NCI-H1417 (cell line): ENCODE measurements at regions not wholly inside any gene's neighbourhood (a gene's known extent, or its start where the extent isn't known, plus 50 kb on each side); places are given as distances from the start of the nearest gene placed in this dataset.
"Not testable (repeated sequence)": the region's sequence is repeated elsewhere in the genome, so short reads cannot be mapped to it uniquely, and the experiment has no call there.

ENCODE experiments used
- DNase-seq, 3 experiments: peaks; one replicate each; lab custom pipeline; 2025; lab: John Stamatoyannopoulos, UW

DNA sequence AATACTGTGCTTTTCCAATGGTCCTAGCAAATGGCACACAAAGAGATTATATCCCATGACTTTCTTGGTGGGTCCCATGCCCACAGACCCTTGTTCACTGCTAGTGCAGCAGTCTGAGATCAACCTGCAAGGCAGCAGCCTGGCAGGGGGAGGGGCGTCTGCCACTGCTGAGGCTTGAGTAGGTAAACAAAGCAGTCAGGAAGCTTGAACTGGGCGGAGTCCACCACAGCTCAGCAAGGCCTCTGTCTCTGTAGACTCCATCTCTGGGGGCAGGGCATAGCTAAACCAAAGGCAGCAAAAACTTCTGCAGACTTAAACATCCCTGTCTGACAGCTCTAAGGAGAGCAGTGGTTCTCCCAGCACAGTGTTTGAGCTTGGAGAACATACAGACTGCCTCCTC is 82.9 kb downstream of the ZNF737 start:
- DNase-seq, result peak in 1 of 3 experiments; percentile 20

DNA sequence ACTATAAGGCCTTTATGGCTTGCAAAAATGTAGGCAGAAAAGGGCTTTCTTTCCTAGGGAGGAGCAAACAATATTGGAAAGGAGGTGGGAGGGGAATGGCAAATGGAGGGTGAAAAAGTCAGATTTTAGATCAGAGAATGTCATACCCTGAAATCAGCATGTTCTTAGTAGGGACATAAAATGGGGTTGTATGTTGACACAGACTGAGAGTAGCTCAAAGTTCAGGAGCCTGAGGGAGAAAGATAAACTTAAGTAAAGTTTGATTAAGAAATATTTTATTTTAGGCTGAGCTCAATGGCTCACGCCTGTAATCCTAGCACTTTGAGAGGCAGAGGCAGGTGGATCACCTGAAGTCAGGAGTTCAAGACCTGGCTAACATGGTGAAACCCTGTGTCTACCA is 83.8 kb downstream of the ZNF737 start:
- DNase-seq, result no peak

DNA sequence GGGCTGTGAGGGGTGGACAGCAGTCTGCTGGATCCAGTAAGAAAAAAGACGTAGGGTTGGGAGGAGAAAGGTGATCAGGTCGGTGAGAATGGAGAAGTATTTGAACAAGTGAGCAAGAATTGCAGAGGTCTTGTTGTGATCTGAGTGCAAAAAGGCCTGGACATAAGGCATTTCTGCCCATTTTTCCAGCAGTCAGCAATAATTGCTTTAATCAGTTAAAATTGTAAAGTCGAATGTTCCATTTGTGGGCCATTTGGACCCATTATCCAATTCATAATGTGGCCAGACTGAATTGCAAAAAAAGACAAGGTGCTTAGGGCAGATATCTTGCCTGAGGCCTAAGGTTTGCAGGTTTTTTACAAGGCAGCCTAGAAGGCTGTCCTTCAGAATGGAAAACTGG is 86.1 kb downstream of the ZNF737 start:
- no peak for DNase-seq

DNA sequence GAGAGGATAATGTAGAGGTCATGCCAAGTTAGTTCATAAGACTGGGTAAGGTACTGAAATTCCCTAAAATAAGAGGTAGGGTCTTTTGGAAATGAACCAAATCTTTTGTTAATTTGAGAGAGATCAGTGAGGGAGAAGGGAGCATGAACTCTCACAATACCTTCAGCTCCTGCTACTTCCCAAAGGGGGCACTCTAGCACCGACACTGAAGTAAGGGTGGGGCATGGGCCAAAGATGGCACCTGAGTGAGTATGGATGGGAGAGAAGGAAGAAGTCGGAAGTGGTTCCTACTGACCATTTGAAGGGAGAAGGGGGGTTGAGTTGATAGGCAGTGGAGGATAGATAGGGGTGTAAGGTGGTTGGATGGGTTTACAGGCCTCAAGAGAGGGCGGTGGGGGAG is 86.6 kb downstream of the ZNF737 start:
- no peak for DNase-seq

DNA sequence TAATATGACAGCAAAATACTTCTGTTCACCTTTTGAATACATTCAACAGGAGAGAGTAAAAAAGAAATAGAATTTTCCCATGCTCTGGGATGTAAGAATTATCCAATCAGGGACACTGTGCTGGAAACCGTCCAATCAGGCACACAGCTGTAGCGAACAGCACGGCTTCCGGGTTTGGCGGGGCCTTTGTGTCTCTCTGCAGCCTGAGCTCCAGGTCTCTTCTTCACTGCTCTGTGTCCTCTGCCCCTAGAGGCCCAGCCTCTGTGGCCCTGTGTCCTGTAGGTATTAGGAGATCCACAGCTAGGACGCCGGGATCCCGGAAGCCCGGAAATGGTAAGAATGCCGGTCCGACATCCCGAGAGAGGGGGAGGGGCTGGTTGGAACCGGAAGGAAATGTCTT is 92.7 kb downstream of the ZNF737 start:
- DNase-seq, result no peak

DNA sequence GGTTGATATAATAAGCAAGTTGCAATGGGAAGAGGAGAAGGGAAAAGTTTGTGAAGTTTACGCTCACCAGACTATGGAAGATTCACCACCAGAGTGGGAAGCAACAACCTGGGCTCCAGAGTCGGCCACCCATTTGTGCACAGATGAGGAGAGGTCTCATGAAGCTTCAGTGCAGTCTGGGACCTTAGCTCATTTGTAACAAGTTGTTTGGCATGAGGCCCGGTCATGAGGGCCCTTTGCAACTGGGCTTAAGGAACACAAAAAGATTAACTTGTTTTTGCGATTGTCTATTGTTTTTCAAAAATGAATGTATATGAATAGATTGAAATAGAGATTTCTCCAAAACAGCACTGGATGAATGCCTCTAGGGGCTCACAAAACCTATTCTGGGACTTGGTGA is 94.2 kb downstream of the ZNF737 start:
- DNase-seq, result no peak

DNA sequence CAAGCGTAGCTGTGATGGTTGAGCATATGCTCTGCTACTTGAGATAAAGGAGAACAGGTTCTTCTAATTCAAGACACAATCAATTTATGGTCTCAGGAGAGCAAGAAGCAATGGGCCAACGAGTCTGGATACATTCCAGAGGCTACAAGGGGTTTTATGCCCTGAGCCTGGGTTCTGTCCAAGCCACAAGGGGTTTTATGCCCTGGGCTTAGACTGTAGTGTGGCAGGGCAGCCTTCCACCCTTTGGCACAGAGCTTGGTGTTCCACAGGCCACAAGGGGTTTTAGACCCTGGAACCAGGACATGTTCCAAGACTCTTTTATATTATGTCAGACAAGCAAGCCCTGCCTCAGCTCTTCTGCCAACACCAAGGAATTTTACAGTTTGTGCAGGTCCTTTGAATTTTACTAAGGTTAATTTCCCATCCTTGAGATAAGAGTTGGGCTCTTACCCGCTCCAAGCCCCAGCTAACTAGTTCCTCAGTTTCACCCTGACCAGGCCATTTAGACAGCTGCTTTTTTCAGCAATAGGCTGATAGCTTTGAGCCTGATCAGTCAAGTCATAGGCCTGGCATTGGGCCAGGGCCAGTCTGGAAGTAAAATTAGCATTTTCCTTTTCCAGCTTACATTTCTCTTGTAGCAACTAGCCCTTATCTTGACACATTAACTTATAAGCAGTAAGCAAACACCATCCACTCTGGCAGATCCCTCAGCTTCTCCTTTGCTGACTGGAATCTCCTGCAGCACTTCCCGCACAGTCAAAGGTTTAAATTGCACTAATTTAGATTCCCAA is 95.0 kb downstream of the ZNF737 start:
- no peak for DNase-seq

DNA sequence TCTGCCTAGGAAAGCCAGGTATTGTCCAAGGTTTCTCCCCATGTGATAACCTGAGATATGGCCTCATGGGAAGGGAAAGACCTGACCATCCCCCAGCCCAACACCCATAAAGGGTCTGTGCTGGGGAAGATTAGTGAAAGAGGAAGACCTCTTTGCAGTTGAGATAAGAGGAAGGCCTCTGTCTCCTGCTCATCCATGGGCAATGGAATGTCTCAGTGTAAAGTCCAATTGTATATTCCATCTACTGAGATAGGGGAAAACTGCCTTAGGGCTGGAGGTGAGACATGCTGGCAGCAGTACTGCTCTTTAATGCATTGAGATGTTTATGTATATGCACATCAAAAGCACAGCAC is 99.0 kb downstream of the ZNF737 start:
- DNase-seq, result not testable (repeated sequence)

DNA sequence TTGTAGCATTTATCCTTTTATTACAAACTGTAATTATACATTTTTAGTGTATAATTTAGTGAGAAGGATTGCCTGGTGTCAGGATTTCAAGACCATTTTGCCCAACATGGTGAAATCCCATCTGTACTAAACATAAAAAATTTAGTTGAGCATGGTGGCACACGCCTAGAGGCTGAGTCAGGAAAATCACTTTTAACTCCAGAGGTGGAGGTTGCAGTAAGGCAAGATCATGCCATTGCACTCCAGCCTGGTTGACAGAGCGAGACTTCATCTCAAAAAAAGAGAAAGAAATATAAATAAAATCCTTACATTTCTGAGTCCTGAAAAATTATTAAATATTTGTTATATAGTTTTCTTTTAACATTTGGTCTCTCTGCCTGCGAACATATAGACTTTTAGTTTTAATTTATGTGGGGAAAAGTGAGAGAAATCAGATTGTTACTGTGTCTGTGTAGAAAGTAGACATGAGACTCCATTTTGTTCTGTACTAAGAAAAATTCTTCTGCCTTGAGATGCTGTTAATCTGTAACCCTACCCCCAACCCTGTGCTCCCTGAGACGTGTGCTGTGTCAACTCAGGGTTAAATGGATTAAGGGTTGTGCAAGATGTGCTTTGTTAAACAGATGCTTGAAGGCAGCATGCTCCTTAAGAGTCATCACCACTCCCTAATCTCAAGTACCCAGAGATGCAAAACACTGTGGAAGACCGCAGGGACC is 99.5 kb downstream of the ZNF737 start:
- DNase-seq, result peak in 1 of 3 experiments; percentile 5

DNA sequence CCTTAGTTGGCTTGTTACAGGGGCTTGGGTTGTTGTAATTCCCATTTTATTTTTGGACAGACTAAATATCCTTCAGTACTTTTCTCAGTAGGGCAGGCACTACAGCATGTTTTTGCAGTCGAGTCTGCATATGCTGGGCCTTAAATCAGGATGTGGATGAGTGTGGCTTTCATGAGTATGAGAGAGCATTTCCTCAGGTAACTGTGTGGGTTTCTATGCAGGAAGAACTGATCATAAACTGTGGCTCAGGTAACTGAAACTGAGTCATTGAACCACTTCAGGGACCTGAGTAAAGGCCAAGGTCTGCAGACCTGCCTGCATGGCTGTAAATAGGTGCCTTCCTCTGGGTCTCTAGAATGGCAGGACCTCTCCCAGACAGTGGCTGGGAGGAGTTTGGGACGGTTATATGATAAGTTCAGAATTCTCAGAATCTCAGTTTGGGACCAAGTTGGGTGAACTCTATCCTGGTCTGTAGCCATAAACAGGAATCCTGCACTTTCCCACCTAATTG is 112.1 kb downstream of the ZNF737 start:
- no peak for DNase-seq

DNA sequence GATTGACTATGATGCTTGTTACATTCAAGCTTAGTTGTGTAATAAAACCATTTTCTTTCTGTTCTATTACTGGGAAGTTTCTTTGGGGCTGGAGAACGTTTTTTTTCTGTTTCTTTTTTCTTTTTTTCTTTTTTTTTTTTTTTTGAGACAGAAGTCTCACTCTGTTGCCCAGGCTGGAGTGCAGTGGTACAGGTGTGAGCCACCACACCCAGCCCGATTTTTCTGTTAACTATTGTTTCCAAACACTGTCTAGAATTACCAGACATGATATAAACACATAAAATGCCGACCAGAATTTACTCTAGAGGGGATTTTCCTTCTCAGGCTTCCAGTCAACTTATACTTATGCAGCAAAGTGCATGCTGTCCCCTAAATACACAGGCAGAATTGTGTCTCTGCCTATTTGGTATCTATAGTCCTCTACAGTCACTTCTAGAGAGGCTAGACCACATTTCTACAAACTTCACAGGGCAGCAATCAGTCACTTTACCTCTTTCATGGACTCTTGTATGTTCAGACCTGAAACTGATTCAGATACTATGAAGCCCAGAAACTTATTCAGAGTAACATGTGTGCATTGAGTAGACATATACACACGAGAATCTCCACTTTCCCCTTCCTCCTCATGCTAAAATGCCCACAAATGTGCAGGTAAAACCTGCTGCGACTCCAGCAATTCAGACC is 121.2 kb downstream of the ZNF737 start:
- no peak for DNase-seq

DNA sequence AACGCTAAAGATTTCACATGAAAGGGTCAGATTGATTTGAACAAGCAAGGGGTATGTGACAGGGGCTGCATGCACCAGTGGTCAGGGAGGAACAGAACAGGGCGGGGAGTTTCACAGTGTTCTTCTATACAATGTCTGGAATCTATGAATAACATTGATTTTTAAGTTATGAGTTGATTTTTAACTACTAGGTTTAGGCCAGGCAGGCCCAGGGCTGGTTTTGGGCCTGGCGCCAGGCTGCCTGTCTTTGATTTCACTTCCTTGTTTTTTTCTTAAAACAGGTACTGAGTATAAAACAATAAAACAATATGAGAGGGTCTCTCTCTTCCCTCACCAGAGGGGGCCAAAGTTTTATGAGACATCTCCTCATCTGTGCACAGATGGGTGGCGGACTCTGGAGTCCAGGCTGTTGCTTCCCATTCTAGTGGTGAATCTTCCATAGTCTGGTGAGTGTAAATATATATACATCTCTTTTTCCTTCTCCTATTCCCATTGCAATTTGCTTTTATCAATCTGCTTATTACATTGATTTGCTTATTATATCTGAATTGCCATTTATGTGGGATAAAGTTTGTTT is 133.2 kb downstream of the ZNF737 start:
- not testable (repeated sequence) for DNase-seq

DNA sequence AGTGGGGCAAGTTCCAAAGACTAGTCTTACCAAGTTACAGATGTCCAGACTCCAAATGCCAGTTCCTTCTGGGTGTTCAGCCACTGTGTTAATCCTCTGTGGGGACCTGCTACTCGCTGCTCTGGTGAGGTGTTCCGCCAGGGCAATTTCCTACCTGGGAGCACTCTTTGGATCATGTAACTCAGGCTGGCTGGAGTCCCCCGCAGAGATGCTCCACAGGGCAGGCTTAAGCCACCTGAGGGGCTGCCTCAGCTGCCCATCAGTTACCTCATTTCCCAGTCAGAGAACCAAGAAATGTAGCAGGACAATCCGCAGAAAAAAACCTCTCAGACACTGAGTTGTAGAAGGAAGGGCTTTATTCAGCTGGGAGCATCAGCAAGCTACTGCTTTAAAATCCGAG is 133.8 kb downstream of the ZNF737 start:
- DNase-seq, result no peak

DNA sequence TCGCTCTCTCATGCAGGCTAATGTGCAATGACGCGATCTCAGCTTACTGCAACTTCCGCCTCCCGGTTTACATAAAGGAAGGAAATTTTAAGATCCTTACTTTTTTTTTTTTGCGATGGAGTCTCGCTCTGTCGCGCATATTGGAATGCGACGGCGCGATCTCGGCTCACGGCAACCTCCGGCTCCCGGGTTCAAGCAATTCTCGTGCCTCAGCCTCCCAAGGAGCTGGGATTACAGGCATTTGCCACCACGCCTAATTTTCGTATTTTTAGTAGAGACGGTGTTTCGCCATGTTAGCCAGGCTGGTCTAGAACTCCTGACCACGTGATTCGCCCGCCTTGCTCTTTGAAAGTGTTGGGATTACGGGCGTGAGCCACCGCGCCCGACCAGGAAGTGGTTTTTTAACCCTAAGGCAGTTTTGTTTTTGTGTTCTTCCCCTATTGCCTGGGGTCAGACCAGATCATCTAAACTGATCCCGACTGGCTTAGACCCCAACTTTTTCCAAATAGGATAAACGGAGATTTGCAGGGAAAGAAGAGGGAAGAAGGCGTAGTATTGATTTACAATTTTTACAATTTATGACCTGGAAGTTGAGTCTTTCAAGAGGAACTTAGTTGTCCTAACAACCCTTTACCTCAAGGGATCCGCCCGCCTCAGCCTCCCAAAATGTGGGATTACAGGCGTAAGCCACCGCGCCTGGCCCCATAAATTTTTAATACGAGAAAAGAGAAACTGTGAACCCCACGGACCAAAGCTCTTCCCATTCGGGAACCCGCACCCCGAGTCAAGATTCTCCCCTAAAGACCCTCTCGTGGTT is 142.0 kb downstream of the ZNF737 start:
- peak in 1 of 3 experiments; percentile 49 for DNase-seq

DNA sequence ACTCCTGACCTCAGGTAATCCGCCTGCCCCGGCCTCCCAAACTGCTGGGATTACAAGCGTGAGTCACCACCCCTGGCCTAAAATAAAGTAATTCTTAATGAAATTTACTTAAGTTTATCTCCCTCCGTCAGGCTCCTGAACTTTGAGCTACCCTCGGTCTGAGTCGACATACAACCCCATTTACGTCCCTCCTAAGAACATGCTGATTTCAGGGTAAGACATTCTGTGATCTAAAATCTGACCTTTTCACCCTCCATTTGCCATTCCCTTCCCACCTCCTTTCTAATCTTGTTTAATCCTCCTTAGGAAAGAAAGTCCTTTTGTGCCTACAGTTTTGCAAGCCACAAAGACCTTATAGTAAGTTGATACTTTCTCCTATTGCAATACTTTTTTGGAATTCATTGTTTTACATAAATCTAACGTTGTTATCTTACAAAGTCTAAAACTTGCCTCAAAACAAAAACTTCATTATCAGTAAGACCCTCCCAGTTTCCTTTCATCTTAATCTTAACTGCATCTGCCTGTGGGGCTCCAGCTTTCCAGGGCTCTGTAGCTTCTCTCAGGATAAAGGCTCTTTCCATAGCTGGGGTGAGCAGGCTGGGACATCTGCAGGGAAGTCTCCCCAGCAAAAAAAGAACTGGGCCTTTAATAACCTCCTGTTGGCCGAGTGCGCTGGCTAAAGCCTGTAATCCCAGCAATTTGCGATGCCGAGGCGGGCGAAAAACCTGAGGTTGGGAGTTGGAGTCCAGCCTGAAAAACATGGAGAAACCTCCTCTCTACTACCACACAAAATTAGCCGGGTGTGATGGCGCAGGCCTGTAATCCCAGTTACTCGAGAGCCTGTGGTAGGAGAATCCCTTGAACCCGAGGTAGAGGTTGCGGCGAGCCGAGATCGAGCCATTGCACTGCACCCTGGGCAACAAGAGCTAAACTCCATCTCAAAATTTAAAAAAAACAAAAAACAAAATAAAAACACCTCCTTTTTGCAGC is 143.1 kb downstream of the ZNF737 start:
- DNase-seq, result no peak

DNA sequence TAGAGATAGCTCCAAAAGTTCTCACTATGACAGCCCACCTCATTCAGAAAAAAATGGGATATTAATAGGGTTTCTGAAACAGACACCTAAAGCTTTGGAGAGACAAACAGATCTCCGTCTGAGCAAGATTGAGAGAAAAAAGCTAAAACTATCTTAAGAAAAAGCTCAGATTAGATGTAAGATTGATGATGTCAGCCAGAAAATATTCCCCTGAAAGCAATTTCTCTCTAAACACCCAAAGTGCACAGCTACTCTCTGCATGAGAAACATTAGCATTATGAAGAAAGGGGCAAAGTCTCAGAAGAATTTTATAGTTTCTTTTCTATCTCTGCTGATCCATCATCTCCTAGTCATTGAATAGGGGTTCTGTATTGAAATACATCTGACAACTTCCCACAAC is 148.9 kb downstream of the ZNF737 start:
- DNase-seq, result no peak

DNA sequence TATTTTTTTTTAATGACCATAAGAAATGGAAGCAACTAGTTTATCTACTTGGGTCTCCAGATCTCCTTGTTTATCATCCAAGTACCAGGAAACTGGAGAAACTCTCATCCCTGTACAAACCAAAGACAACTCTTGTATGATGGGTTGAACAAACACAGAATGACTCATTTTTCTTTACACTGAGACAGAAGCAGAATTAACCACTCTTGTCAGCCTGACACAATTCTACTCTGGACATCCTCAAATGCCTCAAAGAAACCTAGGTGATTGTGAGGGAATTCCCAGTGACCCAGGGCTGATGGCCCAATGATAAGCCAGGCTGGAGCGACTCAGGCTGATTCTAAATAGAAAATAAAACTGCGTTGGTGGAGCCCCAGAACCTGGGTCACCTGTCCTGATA is 151.5 kb downstream of the ZNF737 start:
- no peak for DNase-seq

DNA sequence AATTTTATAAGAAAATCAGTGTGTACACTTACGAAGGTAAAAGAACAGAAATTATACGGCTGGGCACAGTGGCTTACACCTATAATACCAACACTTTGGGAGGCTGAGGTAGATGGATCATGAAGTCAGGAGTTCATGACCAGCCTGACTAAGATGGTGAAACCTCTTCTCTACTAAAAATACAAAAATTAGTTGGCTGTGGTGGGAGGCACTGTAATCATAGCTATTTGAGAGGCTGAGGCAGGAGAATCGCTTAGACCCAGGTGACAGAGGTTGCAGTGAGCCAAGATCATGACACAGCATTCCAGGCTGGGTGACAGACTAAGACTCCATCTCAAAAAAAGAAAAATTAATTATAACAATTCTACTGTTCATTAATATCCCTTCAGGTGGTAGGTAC is 151.9 kb downstream of the ZNF737 start:
- no peak for DNase-seq

DNA sequence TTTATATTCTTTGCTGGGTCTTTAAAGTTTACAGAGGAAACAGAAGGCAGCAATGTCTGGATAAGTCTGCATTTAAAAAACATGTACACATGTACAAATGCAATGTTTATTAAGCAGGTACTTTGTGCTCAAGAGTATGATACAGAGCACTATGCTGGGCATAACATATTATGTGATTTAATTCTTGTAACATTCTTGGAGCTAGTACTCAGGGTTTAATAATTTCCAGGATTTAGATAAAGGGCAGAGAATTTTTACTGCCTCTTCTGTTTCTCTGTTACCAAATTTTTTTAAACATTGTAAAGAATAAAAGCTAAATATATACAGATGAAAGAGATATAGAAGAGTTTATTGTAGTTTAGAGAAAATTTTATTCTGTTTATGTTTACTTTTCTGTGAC is 152.7 kb downstream of the ZNF737 start:
- DNase-seq, result no peak

DNA sequence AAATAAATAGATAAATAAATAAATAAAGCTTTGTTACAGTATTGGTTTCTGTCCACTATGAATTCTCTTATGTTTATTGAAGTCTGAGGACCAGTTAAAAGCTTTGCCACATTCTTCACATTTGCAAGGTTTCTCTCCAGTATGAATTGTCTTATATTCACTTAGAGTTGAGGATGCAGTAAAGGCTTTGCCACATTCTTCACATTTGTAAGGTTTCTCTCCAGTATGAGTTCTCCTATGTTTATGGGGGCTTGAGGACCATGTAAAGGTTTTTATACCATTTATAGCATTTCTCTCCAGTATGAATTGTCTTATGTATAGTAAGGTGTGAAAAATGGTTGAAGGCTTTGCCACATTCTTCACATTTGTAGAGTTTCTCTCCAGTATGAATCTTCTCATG is 168.3 kb downstream of the ZNF737 start:
- no peak for DNase-seq
